Breast epithelium (tissue), 4 donors: ENCODE measurements at regions not wholly inside any gene's neighbourhood (a gene's known extent, or its start where the extent isn't known, plus 50 kb on each side); places are given as distances from the start of the nearest gene placed in this dataset.

Experiments
- DNase-seq, 2 donors: peaks; one replicate each; pipeline ENCODE4 v3.0.0-alpha.2; 2019; ENCODE audit warnings: low spot score in 2 of 2
- H3K27ac ChIP-seq, 2 donors: fragments of 200-600 bp; sonication (generic) in 1 of 2; one replicate each; pipeline ENCODE4 v1.5.1; 2016 to 2019; ENCODE audit warnings: mild to moderate bottlenecking in 1 of 2
- H3K27me3 ChIP-seq, 2 donors: fragments of 200-600 bp; sonication (generic) in 1 of 2; one replicate each; pipeline versions ENCODE4 v1.5.1 to v1.6.0; 2017 to 2019; ENCODE audit warnings: control low read depth in 1 of 2, mild to moderate bottlenecking in 1 of 2
- H3K36me3 ChIP-seq: fragments of 200-600 bp; one replicate; pipeline ENCODE4 v1.5.1; 2019
- H3K4me1 ChIP-seq, 2 donors: fragments of 200-600 bp; sonication (generic); one replicate each; pipeline ENCODE4 v1.5.1; 2016 to 2019; ENCODE audit warnings: control low read depth in 1 of 2
- H3K4me3 ChIP-seq, 3 donors: fragments of 200-600 bp; sonication (generic); 1 replicate in 2 of 3; 2 replicates in 1 of 3; pipeline ENCODE4 v1.5.1; 2016 to 2019; ENCODE audit warnings: mild to moderate bottlenecking in 3 of 3, moderate library complexity in 2 of 3
- H3K9me3 ChIP-seq, 2 donors: fragments of 200-600 bp; sonication (generic) in 1 of 2; one replicate each; pipeline ENCODE4 v1.5.1; 2016 to 2019; ENCODE audit warnings: control low read depth in 1 of 2
- CTCF ChIP-seq, 3 donors: fragments of 450-650 bp; IDR thresholded peaks; one replicate each; pipeline ENCODE4 v1.5.1; 2016 to 2017; ENCODE audit warnings: antibody characterized with exemption in 3 of 3, mild to moderate bottlenecking in 3 of 3, moderate library complexity in 3 of 3
- POLR2A ChIP-seq: fragments of 450-650 bp; IDR thresholded peaks from one replicate; pipeline ENCODE4 v1.6.1; 2016; ENCODE audit warnings: antibody characterized with exemption, mild to moderate bottlenecking, moderate library complexity
- POLR2AphosphoS5 ChIP-seq, 3 donors: sonication (generic); formaldehyde crosslinking; IDR thresholded peaks; one replicate each; pipeline ENCODE4 v1.6.1; 2017; ENCODE audit warnings: antibody characterized with exemption in 3 of 3
- intact Hi-C: fragments of 100-400 bp; cut with DNase I; formaldehyde crosslinking; loops from one replicate; pipeline ENCODE4 v1.15.1; 2023; ENCODE audit warnings: low total_unique reads

DNA sequence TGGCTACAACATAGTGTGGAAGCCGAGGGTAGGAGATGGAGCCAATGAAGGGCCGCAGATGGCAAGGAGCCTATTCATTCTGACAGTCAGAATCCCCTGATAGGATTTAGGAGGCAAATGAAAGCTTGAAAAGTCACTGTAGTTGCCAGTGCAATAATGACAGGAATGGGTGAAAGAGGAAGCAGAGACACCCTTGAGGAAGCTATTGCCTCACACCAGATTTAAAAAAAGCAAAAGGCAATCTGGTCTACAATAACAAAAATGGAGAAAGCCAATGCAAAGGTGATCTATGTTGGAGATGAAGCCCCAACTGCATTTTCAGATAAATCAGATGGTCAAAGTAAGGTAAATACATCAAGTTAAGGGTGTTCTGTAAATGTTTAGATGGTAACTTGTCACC is 158.5 kb downstream of the TUBA3C start:
- Histone ChIP-seq H3K36me3 (no peaks in the 10 kb centered on the region), H3K9me3 (no peaks in the 10 kb centered on the region), H3K4me3 (no peak overlapping the region), H3K27me3 (no peaks in the 10 kb centered on the region), H3K27ac (no peak overlapping the region), H3K4me1 (no peaks in the 10 kb centered on the region)
- TF ChIP-seq POLR2A = no peak
- TF ChIP-seq CTCF (IDR thresholded peaks at IDR 0.05) = no peak
- TF ChIP-seq POLR2AphosphoS5 (IDR thresholded peaks at IDR 0.05) = no peak
- no peak for DNase-seq
- intact Hi-C loops = no loop called here

- H3K4me3 ChIP-seq = no peak overlapping the region
- no peaks in the 10 kb centered on the region for H3K36me3 ChIP-seq
- TF ChIP-seq POLR2AphosphoS5 (IDR thresholded peaks at IDR 0.05) = no peak
- no peak for TF ChIP-seq POLR2A
- TF ChIP-seq CTCF (IDR thresholded peaks at IDR 0.05) = no peak
- H3K9me3 ChIP-seq = no peaks in the 10 kb centered on the region
- no peak overlapping the region for H3K27ac ChIP-seq
- no peaks in the 10 kb centered on the region for H3K4me1 ChIP-seq
- no peaks in the 10 kb centered on the region for H3K27me3 ChIP-seq
- intact Hi-C loops = no loop called here
- DNase-seq = no peak
These were observed 160.6 kb downstream of the TUBA3C start for GRCh38 chr13:19020988-19021387.

GRCh38 chr13:18998389-18998788 is 183.2 kb downstream of the TUBA3C start:
- H3K4me1 ChIP-seq = no peaks in the 10 kb centered on the region
- H3K4me3 ChIP-seq = no peak overlapping the region
- intact Hi-C loops = no loop called here
- TF ChIP-seq POLR2AphosphoS5 (IDR thresholded peaks at IDR 0.05) (no peak), POLR2A (no peak), CTCF (IDR thresholded peaks at IDR 0.05) (no peak)
- no peak overlapping the region for H3K27ac ChIP-seq
- DNase-seq = no peak
- H3K9me3 ChIP-seq = peaks cover 29 to 32% of the 10 kb centered on the region in 2 donors
- H3K36me3 ChIP-seq = no peaks in the 10 kb centered on the region
- no peaks in the 10 kb centered on the region for H3K27me3 ChIP-seq

- H3K27ac ChIP-seq = no peak overlapping the region
- no peaks in the 10 kb centered on the region for H3K27me3 ChIP-seq
- intact Hi-C loops = no loop called here
- H3K36me3 ChIP-seq = no peaks in the 10 kb centered on the region
- no peaks in the 10 kb centered on the region for H3K4me1 ChIP-seq
- H3K4me3 ChIP-seq = no peak overlapping the region
- H3K9me3 ChIP-seq = peaks cover 39 to 41% of the 10 kb centered on the region in 2 donors
- TF ChIP-seq CTCF (IDR thresholded peaks at IDR 0.05) (no peak), POLR2A (no peak), POLR2AphosphoS5 (IDR thresholded peaks at IDR 0.05) (no peak)
- no peak for DNase-seq
These were observed 185.0 kb downstream of the TUBA3C start for GRCh38 chr13:18996627-18997051.

GRCh38 chr13:18996221-18996620 is 185.4 kb downstream of the TUBA3C start:
- no peak for DNase-seq
- intact Hi-C loops = no loop called here
- H3K4me1 ChIP-seq = no peaks in the 10 kb centered on the region
- no peak overlapping the region for H3K27ac ChIP-seq
- no peak overlapping the region for H3K4me3 ChIP-seq
- no peak for TF ChIP-seq POLR2A
- no peak for TF ChIP-seq POLR2AphosphoS5 (IDR thresholded peaks at IDR 0.05)
- no peak for TF ChIP-seq CTCF (IDR thresholded peaks at IDR 0.05)
- H3K27me3 ChIP-seq = no peaks in the 10 kb centered on the region
- no peaks in the 10 kb centered on the region for H3K36me3 ChIP-seq
- H3K9me3 ChIP-seq = peaks cover 39 to 41% of the 10 kb centered on the region in 2 donors
